ENCODE measurements at regions not wholly inside any gene's neighbourhood (a gene's known extent, or its start where the extent isn't known, plus 50 kb on each side); places are given as distances from the start of the nearest gene placed in this dataset.
"Not testable (repeated sequence)": the region's sequence is repeated elsewhere in the genome, so short reads cannot be mapped to it uniquely, and the experiment has no call there.

GRCh38 chr4:17436047-17436749 lies 75.7 kb downstream of the QDPR start:
- not testable (repeated sequence) for DNase-seq (ENCODE audit: low spot score)

- DNase-seq (ENCODE audit: low spot score): no peak
Measured at GRCh38 chr4:17433827-17434226, 78.1 kb downstream of the QDPR start.

- no peak for DNase-seq (ENCODE audit: low spot score)
Measured at GRCh38 chr4:17427991-17428390, 83.9 kb downstream of the QDPR start.

GRCh38 chr4:17426222-17426621 lies 85.7 kb downstream of the QDPR start:
- no peak for DNase-seq (ENCODE audit: low spot score)

- DNase-seq (ENCODE audit: low spot score): no peak
Measured at GRCh38 chr4:17418010-17418409, 93.9 kb downstream of the QDPR start.

- no peak for DNase-seq (ENCODE audit: low spot score)
Measured at GRCh38 chr4:17414392-17414791, 97.5 kb downstream of the QDPR start.

GRCh38 chr4:17400686-17401085 lies 111.2 kb downstream of the QDPR start:
- DNase-seq (ENCODE audit: low spot score): no peak

- DNase-seq (ENCODE audit: low spot score): no peak
Measured at GRCh38 chr4:17398805-17399204, 113.1 kb downstream of the QDPR start.

- DNase-seq (ENCODE audit: low spot score): no peak
Measured at GRCh38 chr4:17398035-17398434, 113.9 kb downstream of the QDPR start.

GRCh38 chr4:17397611-17398010 lies 114.3 kb downstream of the QDPR start:
- DNase-seq (ENCODE audit: low spot score): no peak

GRCh38 chr4:17385403-17385802 lies 126.5 kb downstream of the QDPR start:
- DNase-seq (ENCODE audit: low spot score): peak; percentile 68

- DNase-seq (ENCODE audit: low spot score): no peak
Measured at GRCh38 chr4:17380347-17380746, 131.5 kb downstream of the QDPR start.

GRCh38 chr4:17376205-17376604 lies 135.7 kb downstream of the QDPR start:
- no peak for DNase-seq (ENCODE audit: low spot score)

GRCh38 chr4:17373666-17374065 lies 138.2 kb downstream of the QDPR start:
- no peak for DNase-seq (ENCODE audit: low spot score)

- DNase-seq (ENCODE audit: low spot score): no peak
Measured at GRCh38 chr4:17370818-17371217, 141.1 kb downstream of the QDPR start.

GRCh38 chr4:17368408-17368807 lies 143.5 kb downstream of the QDPR start:
- no peak for DNase-seq (ENCODE audit: low spot score)

- DNase-seq (ENCODE audit: low spot score): no peak
Measured at GRCh38 chr4:17367201-17367600, 144.7 kb downstream of the QDPR start.

- no peak for DNase-seq (ENCODE audit: low spot score)
Measured at GRCh38 chr4:17366496-17366895, 145.4 kb downstream of the QDPR start.

- DNase-seq (ENCODE audit: low spot score): no peak
Measured at GRCh38 chr4:17362430-17362829, 149.5 kb downstream of the QDPR start.

GRCh38 chr4:17358241-17358640 lies 153.6 kb downstream of the QDPR start:
- DNase-seq (ENCODE audit: low spot score): no peak

- DNase-seq (ENCODE audit: low spot score): no peak
Measured at GRCh38 chr4:17356926-17357325, 155.0 kb downstream of the QDPR start.

GRCh38 chr4:17352357-17352756 lies 159.5 kb downstream of the QDPR start:
- DNase-seq (ENCODE audit: low spot score): no peak

GRCh38 chr4:17347445-17347844 lies 164.4 kb downstream of the QDPR start:
- DNase-seq (ENCODE audit: low spot score): peak; percentile 50

- no peak for DNase-seq (ENCODE audit: low spot score)
Measured at GRCh38 chr4:17339376-17339775, 172.5 kb downstream of the QDPR start.

All from AG08396 (cell line).